ENCODE measurements at regions not wholly inside any gene's neighbourhood (a gene's known extent, or its start where the extent isn't known, plus 50 kb on each side); places are given as distances from the start of the nearest gene placed in this dataset.
A peak's percentile ranks its signal among the peaks of the same experiment; 100 is the strongest.
"Not testable (repeated sequence)": the region's sequence is repeated elsewhere in the genome, so short reads cannot be mapped to it uniquely, and the experiment has no call there.

DNA sequence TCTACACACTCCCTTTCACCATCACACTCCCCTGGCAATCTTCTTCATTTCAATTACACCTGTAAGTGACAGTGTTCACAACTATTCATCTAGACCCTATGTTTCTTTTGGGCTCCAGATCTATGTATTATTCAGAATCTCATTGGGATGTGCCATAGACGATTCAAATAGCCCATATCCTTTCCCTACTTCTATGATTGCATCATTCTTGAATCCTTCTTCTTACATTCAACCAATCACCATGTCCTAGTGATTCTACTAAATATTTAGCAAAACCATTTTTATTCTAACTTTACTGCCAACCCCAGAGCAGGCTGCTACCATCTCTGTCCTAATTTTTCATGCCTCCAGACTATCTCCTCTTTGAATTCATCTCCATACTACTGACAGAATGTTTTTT, 106.4 kb downstream of the TDRD15 start:
- Histone ChIP-seq H3K36me3 (no peaks in the 10 kb centered on the region), H3K9me3 (no peaks in the 10 kb centered on the region), H3K27ac (no peak overlapping the region), H3K4me3 (no peak overlapping the region), H3K27me3 (no peaks in the 10 kb centered on the region), H3K4me1 (no peaks in the 10 kb centered on the region)
- no peak for TF ChIP-seq CTCF (IDR thresholded peaks at IDR 0.05)
- DNase-seq (no peak), ATAC-seq (no peak)
- intact Hi-C loops (cut with DNase I), result no loop called here

DNA sequence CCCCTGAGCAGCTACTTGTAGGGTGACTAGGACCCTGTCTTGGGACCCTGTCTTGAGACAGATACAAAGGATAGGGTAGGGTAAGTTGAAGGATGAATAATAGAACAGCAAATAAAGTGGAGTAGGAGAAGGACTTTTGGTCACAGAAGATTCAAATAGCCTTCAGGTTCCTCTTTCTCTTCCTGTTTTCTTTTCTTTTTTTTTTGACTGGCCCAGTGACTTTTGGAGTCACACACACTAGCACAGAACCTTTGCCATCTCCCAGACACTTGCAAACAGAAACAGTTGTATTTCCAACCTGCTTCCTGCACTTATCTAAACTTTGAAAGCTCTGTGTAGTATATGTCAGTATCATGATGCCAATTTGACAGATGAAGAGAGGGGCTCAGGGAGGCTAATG, 108.2 kb downstream of the TDRD15 start:
- ATAC-seq (peak; percentile 23), DNase-seq (no peak)
- no peak for TF ChIP-seq CTCF (IDR thresholded peaks at IDR 0.05)
- H3K9me3 ChIP-seq, result no peaks in the 10 kb centered on the region
- H3K27ac ChIP-seq, result no peak overlapping the region
- no peak overlapping the region for H3K4me3 ChIP-seq
- intact Hi-C loops (cut with DNase I), result no loop called here
- H3K4me1 ChIP-seq, result no peaks in the 10 kb centered on the region
- no peaks in the 10 kb centered on the region for H3K27me3 ChIP-seq
- no peaks in the 10 kb centered on the region for H3K36me3 ChIP-seq

DNA sequence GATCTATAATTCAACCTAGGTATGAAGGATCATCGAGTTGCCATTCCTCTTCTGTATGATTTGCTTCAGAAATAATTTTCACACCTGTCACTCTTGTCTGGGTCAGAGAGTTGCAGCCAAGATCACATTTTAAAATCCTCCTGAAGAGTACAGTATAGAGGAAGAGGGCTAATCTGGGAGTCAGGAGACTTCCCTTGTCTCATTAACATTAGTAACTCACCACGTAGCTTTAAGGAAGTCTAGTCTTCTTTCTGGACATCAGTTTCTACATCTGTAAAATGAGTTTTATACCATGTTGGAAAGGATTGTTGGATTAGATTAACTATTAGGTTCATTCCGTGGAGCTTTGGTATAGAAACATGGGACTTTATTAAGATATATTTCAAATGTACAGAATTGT, 109.4 kb downstream of the TDRD15 start:
- ATAC-seq (no peak), DNase-seq (no peak)
- no peak overlapping the region for H3K4me3 ChIP-seq
- no peaks in the 10 kb centered on the region for H3K27me3 ChIP-seq
- intact Hi-C loops (cut with DNase I), result no loop called here
- H3K36me3 ChIP-seq, result no peaks in the 10 kb centered on the region
- H3K9me3 ChIP-seq, result no peaks in the 10 kb centered on the region
- no peaks in the 10 kb centered on the region for H3K4me1 ChIP-seq
- H3K27ac ChIP-seq, result no peak overlapping the region
- no peak for TF ChIP-seq CTCF (IDR thresholded peaks at IDR 0.05)

DNA sequence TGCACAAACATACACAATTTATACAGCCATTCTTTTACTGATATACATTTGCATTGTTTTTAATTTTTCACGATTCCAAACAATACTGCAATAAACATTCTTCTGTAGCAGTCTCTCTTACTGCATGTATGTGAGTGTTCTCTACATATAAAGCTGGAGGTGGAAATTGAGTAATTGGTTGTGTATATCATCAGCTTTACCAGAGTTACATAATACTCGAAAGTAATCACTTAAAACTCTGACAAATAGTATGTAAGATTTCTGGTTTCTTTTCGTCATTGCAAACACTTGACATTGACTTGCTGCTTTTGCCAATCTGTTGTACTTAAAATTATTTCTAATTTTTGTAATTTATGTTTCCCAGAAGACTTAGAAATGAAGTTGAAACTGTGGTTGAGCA, 110.2 kb downstream of the TDRD15 start:
- no peak for TF ChIP-seq CTCF (IDR thresholded peaks at IDR 0.05)
- intact Hi-C loops (cut with DNase I), result no loop called here
- Histone ChIP-seq H3K4me1 (no peaks in the 10 kb centered on the region), H3K4me3 (no peak overlapping the region), H3K27ac (no peak overlapping the region), H3K9me3 (no peaks in the 10 kb centered on the region), H3K27me3 (no peaks in the 10 kb centered on the region), H3K36me3 (no peaks in the 10 kb centered on the region)
- DNase-seq (no peak), ATAC-seq (no peak)

- Histone ChIP-seq H3K4me1 (no peaks in the 10 kb centered on the region), H3K36me3 (no peaks in the 10 kb centered on the region), H3K27me3 (no peaks in the 10 kb centered on the region), H3K27ac (no peak overlapping the region), H3K4me3 (no peak overlapping the region), H3K9me3 (no peaks in the 10 kb centered on the region)
- intact Hi-C loops (cut with DNase I), result no loop called here
- DNase-seq, result no peak
- no peak for ATAC-seq
- no peak for TF ChIP-seq CTCF (IDR thresholded peaks at IDR 0.05)
Observed at GRCh38 chr2:21234464-21235120, 110.8 kb downstream of the TDRD15 start.

DNA sequence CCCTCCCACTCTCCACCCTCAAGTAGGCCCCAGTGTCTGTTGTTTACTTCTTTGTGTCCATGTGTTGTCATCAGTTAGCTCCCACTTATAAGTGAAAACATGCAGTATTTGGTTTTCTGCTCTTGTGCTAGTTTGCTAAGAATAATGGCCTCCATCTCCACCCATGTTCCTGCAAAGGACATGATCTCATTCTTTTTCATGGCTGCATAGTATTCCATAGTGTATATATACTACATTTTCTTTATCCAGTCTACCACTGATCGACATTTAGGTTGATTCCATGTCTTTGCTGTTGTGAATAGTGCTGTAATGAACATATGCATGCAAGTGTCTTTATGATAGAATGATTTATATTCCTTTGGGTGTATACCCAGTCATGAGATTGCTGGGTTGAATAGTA, 116.0 kb downstream of the TDRD15 start:
- H3K27me3 ChIP-seq; H3K4me1 ChIP-seq; H3K36me3 ChIP-seq; DNase-seq; intact Hi-C loops (cut with DNase I); H3K4me3 ChIP-seq; ATAC-seq; H3K9me3 ChIP-seq; H3K27ac ChIP-seq: not testable (repeated sequence)
